BLaER1 (cell line): ENCODE measurements at regions not wholly inside any gene's neighbourhood (a gene's known extent, or its start where the extent isn't known, plus 50 kb on each side); places are given as distances from the start of the nearest gene placed in this dataset.

ENCODE experiments used
- H3K27ac ChIP-seq: shearing (Covaris generic); formaldehyde crosslinking; 2 replicates; pipeline ENCODE4 v1.8.1; 2022
- H3K27me3 ChIP-seq: shearing (Covaris generic); formaldehyde crosslinking; 2 replicates; pipeline ENCODE4 v1.8.1; 2022
- H3K36me3 ChIP-seq: shearing (Covaris generic); formaldehyde crosslinking; 2 replicates; pipeline ENCODE4 v1.8.1; 2022
- H3K4me1 ChIP-seq: shearing (Covaris generic); formaldehyde crosslinking; 2 replicates; pipeline ENCODE4 v1.8.1; 2022
- H3K4me2 ChIP-seq: shearing (Covaris generic); formaldehyde crosslinking; 2 replicates; pipeline ENCODE4 v1.8.1; 2022
- H3K4me3 ChIP-seq: shearing (Covaris generic); formaldehyde crosslinking; 2 replicates; pipeline ENCODE4 v1.8.1; 2022
- H3K9ac ChIP-seq: shearing (Covaris generic); formaldehyde crosslinking; 2 replicates; pipeline ENCODE4 v1.8.1; 2022
- H3K9me3 ChIP-seq: shearing (Covaris generic); formaldehyde crosslinking; 2 replicates; pipeline ENCODE4 v1.8.1; 2022
- H4K20me1 ChIP-seq: shearing (Covaris generic); formaldehyde crosslinking; 2 replicates; pipeline ENCODE4 v1.8.1; 2022
- Cebpa-rat ChIP-seq: shearing (Covaris generic); IDR thresholded peaks from 2 replicates; pipeline ENCODE4 v1.8.1; 2022

GRCh38 chr5:145471831-145472612 lies 363.1 kb downstream of the PRELID2 start:
- no peaks in the 10 kb centered on the region for H3K9me3 ChIP-seq
- H3K4me3 ChIP-seq = no peak overlapping the region
- no peaks in the 10 kb centered on the region for H3K36me3 ChIP-seq
- TF ChIP-seq Cebpa-rat = no peak
- no peaks in the 10 kb centered on the region for H3K4me1 ChIP-seq
- no peaks in the 10 kb centered on the region for H4K20me1 ChIP-seq
- no peak overlapping the region for H3K27ac ChIP-seq
- H3K27me3 ChIP-seq = no peaks in the 10 kb centered on the region
- no peak overlapping the region for H3K4me2 ChIP-seq
- H3K9ac ChIP-seq = no peak overlapping the region

GRCh38 chr5:145471026-145471425 lies 364.1 kb downstream of the PRELID2 start:
- no peaks in the 10 kb centered on the region for H4K20me1 ChIP-seq
- no peak for TF ChIP-seq Cebpa-rat
- H3K27ac ChIP-seq = no peak overlapping the region
- H3K9me3 ChIP-seq = no peaks in the 10 kb centered on the region
- H3K4me2 ChIP-seq = no peak overlapping the region
- no peaks in the 10 kb centered on the region for H3K36me3 ChIP-seq
- no peaks in the 10 kb centered on the region for H3K27me3 ChIP-seq
- H3K4me1 ChIP-seq = no peaks in the 10 kb centered on the region
- H3K4me3 ChIP-seq = no peak overlapping the region
- no peak overlapping the region for H3K9ac ChIP-seq

- no peak for TF ChIP-seq Cebpa-rat
Measured at GRCh38 chr5:145470396-145470979, 364.7 kb downstream of the PRELID2 start.

GRCh38 chr5:145467446-145467845 lies 367.7 kb downstream of the PRELID2 start:
- H3K4me3 ChIP-seq = no peak overlapping the region
- no peaks in the 10 kb centered on the region for H3K36me3 ChIP-seq
- H3K9me3 ChIP-seq = no peaks in the 10 kb centered on the region
- H3K27me3 ChIP-seq = no peaks in the 10 kb centered on the region
- no peak overlapping the region for H3K9ac ChIP-seq
- H3K4me1 ChIP-seq = no peaks in the 10 kb centered on the region
- no peak overlapping the region for H3K4me2 ChIP-seq
- H4K20me1 ChIP-seq = no peaks in the 10 kb centered on the region
- H3K27ac ChIP-seq = no peak overlapping the region
- no peak for TF ChIP-seq Cebpa-rat

More at GRCh38 chr5:145470396-145470979, 364.7 kb downstream of the PRELID2 start:
- Histone ChIP-seq H3K4me2 (no peak overlapping the region), H3K4me3 (no peak overlapping the region), H3K36me3 (no peaks in the 10 kb centered on the region), H3K4me1 (no peaks in the 10 kb centered on the region), H3K9ac (no peak overlapping the region), H4K20me1 (no peaks in the 10 kb centered on the region), H3K9me3 (no peaks in the 10 kb centered on the region), H3K27ac (no peak overlapping the region), H3K27me3 (no peaks in the 10 kb centered on the region)

GRCh38 chr5:145466533-145466932 lies 368.6 kb downstream of the PRELID2 start:
- Histone ChIP-seq H3K9me3 (no peaks in the 10 kb centered on the region), H3K27ac (no peak overlapping the region), H3K9ac (no peak overlapping the region), H3K4me1 (no peaks in the 10 kb centered on the region), H4K20me1 (no peaks in the 10 kb centered on the region), H3K27me3 (no peaks in the 10 kb centered on the region), H3K4me3 (no peak overlapping the region), H3K36me3 (no peaks in the 10 kb centered on the region), H3K4me2 (no peak overlapping the region)
- TF ChIP-seq Cebpa-rat = no peak

GRCh38 chr5:145465474-145466263 lies 369.5 kb downstream of the PRELID2 start:
- H3K27ac ChIP-seq = no peak overlapping the region

GRCh38 chr5:145464171-145464570 lies 371.0 kb downstream of the PRELID2 start:
- no peaks in the 10 kb centered on the region for H3K36me3 ChIP-seq
- no peaks in the 10 kb centered on the region for H3K9me3 ChIP-seq
- no peak for TF ChIP-seq Cebpa-rat
- no peaks in the 10 kb centered on the region for H3K27me3 ChIP-seq
- no peak overlapping the region for H3K4me2 ChIP-seq
- no peak overlapping the region for H3K27ac ChIP-seq
- no peaks in the 10 kb centered on the region for H4K20me1 ChIP-seq
- H3K4me3 ChIP-seq = no peak overlapping the region
- H3K4me1 ChIP-seq = no peaks in the 10 kb centered on the region
- H3K9ac ChIP-seq = no peak overlapping the region

More at GRCh38 chr5:145465474-145466263, 369.5 kb downstream of the PRELID2 start:
- no peak for TF ChIP-seq Cebpa-rat
- Histone ChIP-seq H3K9ac (no peak overlapping the region), H3K36me3 (no peaks in the 10 kb centered on the region), H4K20me1 (no peaks in the 10 kb centered on the region), H3K27me3 (no peaks in the 10 kb centered on the region), H3K4me2 (no peak overlapping the region), H3K4me1 (no peaks in the 10 kb centered on the region), H3K9me3 (no peaks in the 10 kb centered on the region), H3K4me3 (no peak overlapping the region)

GRCh38 chr5:145463634-145464033 lies 371.5 kb downstream of the PRELID2 start:
- H3K9me3 ChIP-seq = no peaks in the 10 kb centered on the region
- H3K27ac ChIP-seq = no peak overlapping the region
- no peaks in the 10 kb centered on the region for H3K27me3 ChIP-seq
- TF ChIP-seq Cebpa-rat = no peak
- H3K4me3 ChIP-seq = no peak overlapping the region
- no peaks in the 10 kb centered on the region for H3K4me1 ChIP-seq
- H4K20me1 ChIP-seq = no peaks in the 10 kb centered on the region
- no peak overlapping the region for H3K4me2 ChIP-seq
- H3K9ac ChIP-seq = no peak overlapping the region
- no peaks in the 10 kb centered on the region for H3K36me3 ChIP-seq

GRCh38 chr5:145462525-145462924 lies 372.6 kb downstream of the PRELID2 start:
- Histone ChIP-seq H3K4me3 (no peak overlapping the region), H3K36me3 (no peaks in the 10 kb centered on the region), H4K20me1 (no peaks in the 10 kb centered on the region), H3K27me3 (no peaks in the 10 kb centered on the region), H3K27ac (no peak overlapping the region), H3K9ac (no peak overlapping the region), H3K9me3 (no peaks in the 10 kb centered on the region), H3K4me2 (no peak overlapping the region), H3K4me1 (no peaks in the 10 kb centered on the region)
- TF ChIP-seq Cebpa-rat = no peak
